Activated CD8-positive, alpha-beta T cell treated with anti-CD3 and anti-CD28 coated beads for 36 hours (primary cell): ENCODE measurements at regions not wholly inside any gene's neighbourhood (a gene's known extent, or its start where the extent isn't known, plus 50 kb on each side); places are given as distances from the start of the nearest gene placed in this dataset.

Experiments
- ATAC-seq: fragments of 200-7000 bp; cut with Tn5 transposase; one replicate; pipeline ENCODE4 v1.10.0; 2021; ENCODE audit warnings: mild to moderate bottlenecking, moderate library complexity
- CTCF ChIA-PET: fragments of 350-600 bp; sonication (Branson Sonifier 250); formaldehyde crosslinking; loops from one replicate; lab custom pipeline; 2021; ENCODE audit warnings: antibody characterized with exemption; lab: Charles Lee
- POLR2A ChIA-PET: fragments of 350-600 bp; sonication (Branson Sonifier 250); formaldehyde crosslinking; loops from one replicate; lab custom pipeline; 2021; ENCODE audit warnings: antibody characterized with exemption; lab: Charles Lee
- DNase-seq: peaks from one replicate; pipeline ENCODE4 v3.0.0-alpha.2; 2020
- H3K27ac Mint-ChIP-seq: one replicate; pipeline ENCODE4 v1.8.0; 2021; ENCODE audit warnings: mild to moderate bottlenecking, mixed read lengths
- H3K27me3 Mint-ChIP-seq: one replicate; pipeline ENCODE4 v1.8.0; 2021; ENCODE audit warnings: mixed read lengths
- H3K36me3 Mint-ChIP-seq: one replicate; pipeline ENCODE4 v1.8.0; 2021; ENCODE audit warnings: low read depth, mixed read lengths
- H3K4me1 Mint-ChIP-seq: one replicate; pipeline ENCODE4 v1.8.0; 2021; ENCODE audit warnings: low read depth, mixed read lengths
- H3K4me3 Mint-ChIP-seq: one replicate; pipeline ENCODE4 v1.8.0; 2021; ENCODE audit warnings: mild to moderate bottlenecking, moderate library complexity, mixed read lengths
- H3K9me3 Mint-ChIP-seq: one replicate; pipeline ENCODE4 v1.8.0; 2021; ENCODE audit warnings: mixed read lengths
- CTCF ChIP-seq: fragments of 200-600 bp; IDR thresholded peaks from one replicate; pipeline ENCODE4 v1.8.0; 2022; ENCODE audit warnings: antibody characterized with exemption, mild to moderate bottlenecking
- intact Hi-C: fragments of 100-400 bp; cut with micrococcal nuclease; formaldehyde crosslinking; loops from one replicate; pipeline ENCODE4 v1.10.0; 2022
- microRNA-seq: library from miRNA; unstranded; fragments of <30 nt; microRNA quantifications from one replicate; pipeline ENCODE4 v1.2.0, GENCODE V29; 2022; ENCODE audit warnings: borderline microRNAs expressed, borderline replicate concordance

- TF ChIP-seq CTCF, result no peak
- ATAC-seq, result no peak
- Mint-ChIP-seq H3K4me1 (peaks cover 66% of the 10 kb centered on the region), H3K27ac (no peak overlapping the region), H3K36me3 (no peaks in the 10 kb centered on the region), H3K9me3 (no peaks in the 10 kb centered on the region), H3K4me3 (no peak overlapping the region), H3K27me3 (no peaks in the 10 kb centered on the region)
- intact Hi-C loops, result no loop called here
- ChIA-PET POLR2A (interaction anchor here (0.7 kb wide), 1 partner anchor 44 kb away, joined by 3 read pairs; no protein-coding TSS in a partner anchor), CTCF (interaction anchor here (1.1 to 4.9 kb wide), 4 partner anchors 7 to 212 kb away, joined by 4 to 42 read pairs (median 6); no protein-coding TSS in a partner anchor)
- DNase-seq, result no peak
Measured at GRCh38 chr2:134200036-134200618, 53.7 kb upstream of the MGAT5 start.

GRCh38 chr2:134201533-134201932, 52.3 kb upstream of the MGAT5 start:
- ATAC-seq (no peak), DNase-seq (no peak)
- Mint-ChIP-seq H3K27ac (no peak overlapping the region), H3K36me3 (no peaks in the 10 kb centered on the region), H3K4me3 (no peak overlapping the region), H3K9me3 (no peaks in the 10 kb centered on the region), H3K4me1 (peaks cover 52% of the 10 kb centered on the region), H3K27me3 (no peaks in the 10 kb centered on the region)
- intact Hi-C loops, result no loop called here
- TF ChIP-seq CTCF, result no peak
- ChIA-PET CTCF (interaction anchor here (1.0 to 2.1 kb wide), 6 partner anchors 11 to 210 kb away, joined by 3 to 7 read pairs (median 4); no protein-coding TSS in a partner anchor), POLR2A (interaction anchor here (0.9 to 1.2 kb wide), 2 partner anchors 18 to 80 kb away, joined by 3 read pairs; no protein-coding TSS in a partner anchor)

GRCh38 chr2:134202371-134202770, 51.5 kb upstream of the MGAT5 start:
- POLR2A ChIA-PET, result no interaction called here
- Mint-ChIP-seq H3K4me1 (peaks cover 43% of the 10 kb centered on the region), H3K36me3 (no peaks in the 10 kb centered on the region), H3K27ac (no peak overlapping the region), H3K27me3 (no peaks in the 10 kb centered on the region), H3K4me3 (no peak overlapping the region), H3K9me3 (no peaks in the 10 kb centered on the region)
- no peak for TF ChIP-seq CTCF
- intact Hi-C loops, result no loop called here
- ATAC-seq (no peak), DNase-seq (no peak)
- CTCF ChIA-PET, result interaction anchor here (0.8 to 2.1 kb wide), 7 partner anchors 13 to 210 kb away, joined by 3 to 7 read pairs (median 4); no protein-coding TSS in a partner anchor

- Mint-ChIP-seq H3K36me3 (no peaks in the 10 kb centered on the region), H3K27me3 (no peaks in the 10 kb centered on the region), H3K9me3 (no peaks in the 10 kb centered on the region), H3K4me3 (no peak overlapping the region), H3K4me1 (peaks cover 35% of the 10 kb centered on the region), H3K27ac (no peak overlapping the region)
- DNase-seq (no peak), ATAC-seq (no peak)
- intact Hi-C loops, result no loop called here
- TF ChIP-seq CTCF, result no peak
- ChIA-PET POLR2A (no interaction called here), CTCF (interaction anchor here (1.0 to 2.1 kb wide), 5 partner anchors 18 to 248 kb away, joined by 3 to 7 read pairs (median 4); no protein-coding TSS in a partner anchor)
Measured at GRCh38 chr2:134203175-134203574, 50.7 kb upstream of the MGAT5 start.

Small RNAs in the stretch of these regions (microRNA-seq; reads per million reads assigned to microRNA genes)
- gene MIR3679, result 5.8 reads per million, percentile 23 among the genes with 10 or more reads in this experiment
